HG03060 (cell line): ENCODE measurements at regions not wholly inside any gene's neighbourhood (a gene's known extent, or its start where the extent isn't known, plus 50 kb on each side); places are given as distances from the start of the nearest gene placed in this dataset.

Source experiments
- ATAC-seq: cut with Tn5 transposase; IDR thresholded peaks from one replicate; pipeline ENCODE4 v1.9.1; 2021; ENCODE audit warnings: low read depth, moderate number of reproducible peaks; ENCODE audit not compliant: unreplicated experiment

DNA sequence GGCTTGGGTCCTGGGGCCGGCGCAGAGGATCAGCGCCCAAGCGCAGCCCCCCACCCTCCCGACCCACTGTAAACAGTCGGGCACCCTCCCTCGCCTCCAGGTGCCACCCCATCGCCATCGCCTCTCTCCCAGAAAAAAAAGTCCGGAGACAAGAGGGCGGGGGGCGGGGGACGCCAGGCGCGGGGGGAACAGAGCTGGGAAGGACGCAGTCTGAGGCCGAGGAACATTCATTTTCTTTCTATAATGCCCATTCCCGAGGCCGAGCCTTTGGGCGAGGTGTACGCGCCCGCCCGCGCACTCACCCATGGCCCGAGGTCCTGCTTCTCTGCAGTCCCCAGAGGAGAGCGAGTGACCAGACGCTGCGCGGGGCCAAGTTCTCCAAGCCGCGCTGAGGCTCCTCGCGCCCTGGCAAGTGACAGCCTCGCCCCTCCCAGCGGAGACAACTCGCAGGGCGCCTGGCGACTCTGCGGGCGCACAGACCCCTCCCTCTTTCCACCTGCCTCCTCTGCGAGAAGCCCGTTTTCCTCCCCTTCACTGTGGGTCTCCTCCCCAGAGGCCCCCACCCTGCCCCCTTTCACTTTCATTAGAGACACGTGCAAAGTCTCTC is 63.5 kb upstream of the WDR17 start:
- ATAC-seq = no peak

DNA sequence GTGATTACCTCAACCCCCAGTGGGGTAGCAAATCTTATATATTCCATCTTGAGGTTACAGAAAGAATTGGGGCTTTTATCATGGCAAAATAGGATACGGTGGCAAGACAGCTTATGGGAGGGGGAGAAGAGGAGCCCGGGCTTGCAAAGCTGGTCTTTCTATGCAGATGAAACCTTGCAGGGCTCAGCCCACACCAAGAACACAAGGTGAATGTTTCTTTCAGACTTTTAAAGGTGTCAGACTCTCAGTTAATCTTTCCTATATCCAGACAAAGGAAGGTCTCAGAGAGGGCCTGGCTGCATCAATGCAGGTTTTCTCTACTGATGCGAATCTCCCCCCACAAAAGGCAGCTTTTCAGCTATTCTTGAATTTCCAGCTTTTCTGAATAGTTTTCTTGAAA is 59.9 kb upstream of the WDR17 start:
- ATAC-seq = no peak

DNA sequence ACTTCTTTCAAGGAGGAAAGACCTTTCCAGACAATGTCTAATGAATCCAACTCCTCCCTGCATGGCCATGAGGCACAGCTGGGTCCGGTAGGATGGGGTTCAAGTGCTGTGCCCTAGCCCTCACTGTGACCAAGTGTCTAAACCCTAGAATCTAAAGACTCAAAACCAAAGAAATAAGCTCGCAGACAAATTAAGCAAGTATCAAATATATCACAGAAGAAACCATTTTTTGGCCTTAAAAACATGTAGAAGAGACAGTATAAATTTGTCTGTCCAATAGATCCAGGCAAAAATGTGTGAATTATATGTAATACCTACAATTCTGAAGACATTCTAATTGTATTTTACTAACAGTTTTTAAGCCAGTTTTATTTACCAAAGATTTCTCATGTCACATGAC is 56.4 kb upstream of the WDR17 start:
- ATAC-seq = no peak

DNA sequence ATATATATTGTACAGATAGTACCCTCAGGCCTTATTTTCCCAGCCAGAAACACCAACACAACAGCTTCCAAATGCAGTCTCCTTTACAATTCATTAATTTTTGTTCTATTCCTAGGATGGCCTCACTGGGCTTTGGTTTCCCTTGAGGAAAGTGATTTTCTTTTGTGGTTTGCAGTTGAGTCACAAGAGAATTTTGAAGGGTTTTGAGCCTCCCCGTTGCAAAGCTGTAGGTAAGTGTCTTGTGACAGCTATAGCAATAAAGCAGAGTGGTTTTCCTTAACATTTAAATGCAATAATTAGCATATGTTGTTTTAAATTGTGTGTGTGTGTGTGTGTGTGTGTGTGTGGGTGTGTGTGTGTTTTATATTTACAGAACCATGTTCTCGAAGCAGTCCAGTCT is 54.1 kb upstream of the WDR17 start:
- ATAC-seq = no peak

DNA sequence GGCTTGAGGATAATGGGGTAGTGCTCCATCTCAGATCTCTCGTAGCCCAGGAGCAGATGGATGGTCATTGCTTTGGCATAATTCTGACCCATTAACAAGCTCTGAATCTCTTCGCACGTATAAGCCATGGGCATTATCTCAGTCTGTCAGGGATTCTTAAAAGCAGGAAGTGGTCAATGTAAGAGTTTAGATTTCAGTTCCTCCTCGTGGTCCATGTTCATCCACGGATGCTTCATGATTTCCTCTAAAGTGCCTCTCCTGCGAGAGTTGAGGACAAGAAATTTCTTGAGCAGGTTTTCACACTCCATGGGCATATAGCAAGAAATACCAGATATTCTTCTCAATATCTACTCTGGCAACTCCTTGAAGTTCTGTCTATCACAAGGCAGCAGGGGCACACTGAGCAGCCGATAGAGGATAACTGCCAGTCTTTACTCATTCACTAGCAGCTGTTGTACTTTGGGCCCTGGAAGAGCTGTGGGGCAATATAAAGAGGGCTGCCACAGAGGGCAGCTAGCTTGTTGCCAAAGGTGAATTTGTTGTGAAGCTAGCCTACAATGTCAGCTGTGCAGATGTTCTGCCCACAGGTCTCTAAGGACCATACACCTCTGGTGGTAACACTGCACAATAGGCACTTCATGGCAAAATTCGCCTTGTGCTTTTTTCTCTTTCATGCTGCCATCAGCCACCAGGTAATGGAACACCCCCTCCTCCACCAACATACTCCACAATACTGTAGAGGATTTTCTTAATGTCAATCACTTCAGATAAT is 52.0 kb upstream of the WDR17 start:
- ATAC-seq = peak; percentile 92

DNA sequence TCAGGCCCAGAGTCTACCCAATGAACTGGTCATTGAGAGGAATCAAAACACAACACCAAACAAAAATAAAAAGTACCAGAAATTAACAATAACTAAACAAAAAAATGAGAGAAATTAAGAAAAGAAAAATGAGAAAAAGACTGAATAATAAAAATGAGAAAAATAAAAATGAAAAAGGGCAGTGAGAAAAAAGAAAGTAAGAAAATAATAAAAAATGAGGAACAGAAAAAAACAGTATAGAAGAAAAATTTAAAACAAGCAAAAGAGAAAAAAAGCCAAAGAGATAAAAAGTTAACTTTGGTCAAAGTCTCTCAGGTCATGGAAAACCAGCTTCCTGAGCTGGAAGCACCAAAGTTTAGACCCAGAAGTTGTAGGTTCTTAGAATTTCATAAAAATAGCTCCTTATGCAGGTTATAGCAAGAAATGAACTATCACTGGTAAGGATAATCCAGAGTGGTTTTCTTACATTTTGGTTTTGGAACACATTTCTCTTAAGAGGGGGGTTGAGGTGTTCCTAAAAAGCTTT is 51.0 kb upstream of the WDR17 start:
- ATAC-seq = no peak
